GM21526 (cell line): ENCODE measurements at regions not wholly inside any gene's neighbourhood (a gene's known extent, or its start where the extent isn't known, plus 50 kb on each side); places are given as distances from the start of the nearest gene placed in this dataset.
"Not testable (repeated sequence)": the region's sequence is repeated elsewhere in the genome, so short reads cannot be mapped to it uniquely, and the experiment has no call there.

ENCODE experiments used
- ATAC-seq: cut with Tn5 transposase; IDR thresholded peaks from one replicate; pipeline ENCODE4 v1.9.1; 2021; ENCODE audit warnings: moderate library complexity; ENCODE audit not compliant: unreplicated experiment, low FRiP score

DNA sequence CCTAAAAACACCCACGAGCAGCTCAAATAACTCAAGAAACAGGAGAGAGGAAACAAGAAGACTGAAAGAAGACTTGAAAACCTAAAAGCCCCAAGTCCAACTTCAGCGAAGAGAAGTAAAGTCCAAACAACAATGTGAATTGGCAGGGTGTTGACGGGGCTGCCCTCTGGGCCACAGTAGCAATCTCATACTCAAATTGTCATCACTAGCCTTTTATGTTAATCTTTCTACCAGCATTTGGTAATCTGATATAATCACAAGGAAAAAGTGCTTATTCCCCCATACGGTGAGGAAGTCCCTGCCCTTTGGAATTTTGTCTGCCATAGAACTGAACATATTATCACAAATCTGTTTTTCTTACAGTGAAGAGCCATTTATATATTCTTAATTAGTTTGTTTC, 51.5 kb upstream of the IFNE start:
- no peak for ATAC-seq

DNA sequence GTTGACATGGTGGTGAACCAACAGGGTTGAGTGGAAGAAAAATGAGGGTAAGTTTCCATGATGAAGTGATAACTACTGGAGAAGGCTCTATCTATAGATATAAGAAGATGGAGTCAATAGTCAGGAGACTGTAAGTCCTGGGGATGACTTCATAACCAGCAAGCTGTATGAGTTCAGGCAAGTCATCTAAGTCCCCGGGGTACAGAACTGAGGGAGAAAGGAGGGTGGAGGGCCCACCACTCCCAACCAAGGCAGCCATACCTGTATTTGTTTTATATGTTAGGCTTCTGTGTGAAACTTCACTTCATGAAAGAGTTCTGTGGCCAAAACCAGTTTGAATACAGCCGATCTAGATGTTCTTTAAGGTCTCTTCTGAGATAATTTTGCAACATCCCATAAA, 53.3 kb upstream of the IFNE start:
- no peak for ATAC-seq

DNA sequence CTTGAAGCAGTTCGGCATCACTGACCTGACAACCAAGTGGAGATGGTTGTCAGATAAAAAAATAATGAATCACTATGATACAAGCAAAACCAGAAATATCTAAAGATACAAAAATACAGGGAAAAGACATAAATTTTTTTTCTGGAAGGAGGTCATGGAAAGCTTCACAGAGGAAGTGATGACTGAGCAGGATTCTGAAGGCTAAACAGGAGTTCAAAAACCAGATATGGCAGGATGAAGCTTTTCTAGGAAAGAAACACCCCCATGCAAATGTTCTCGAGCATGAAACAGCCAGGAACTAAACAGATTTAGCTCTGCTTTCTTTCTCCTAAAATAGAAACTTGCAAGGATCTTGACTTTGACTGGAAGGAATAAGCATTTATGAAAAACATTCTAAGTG, 60.7 kb upstream of the IFNE start:
- no peak for ATAC-seq

DNA sequence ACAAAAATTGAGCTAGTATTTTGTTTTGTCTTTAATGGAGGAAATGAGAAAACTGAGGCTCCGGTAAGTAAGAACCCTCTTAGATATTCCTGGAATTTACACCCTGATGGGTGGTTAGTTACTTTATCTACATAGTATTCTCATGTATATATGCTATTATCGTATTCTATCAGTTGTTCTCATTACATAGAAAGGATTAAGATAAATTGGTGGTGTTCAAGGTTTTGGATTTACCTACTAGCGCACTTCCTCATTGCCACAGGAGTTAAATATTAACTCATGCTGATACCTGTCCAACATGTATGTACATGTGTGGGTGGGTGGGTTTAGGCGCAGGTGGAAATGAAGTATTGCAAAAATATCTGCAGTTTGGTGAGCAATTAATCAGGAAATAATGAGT, 61.1 kb upstream of the IFNE start:
- ATAC-seq: no peak

DNA sequence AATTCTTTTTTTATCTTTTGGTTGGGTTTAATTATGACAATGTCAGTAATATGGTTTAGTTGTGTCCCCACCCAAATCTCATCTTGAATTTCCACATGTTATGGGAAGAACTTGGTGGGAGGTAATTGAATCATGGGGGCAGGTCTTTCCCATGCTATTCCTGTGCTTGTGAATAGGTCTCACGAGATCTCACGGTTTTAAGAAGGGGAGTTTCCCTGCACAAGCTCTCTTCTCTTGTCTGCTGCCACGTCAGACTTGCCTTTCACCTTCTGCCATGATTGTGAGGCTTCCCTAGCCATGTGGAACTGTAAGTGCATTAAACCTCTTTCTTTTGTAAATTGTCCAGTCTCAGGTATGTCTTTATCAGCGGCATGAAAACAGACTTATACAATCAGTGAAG, 61.7 kb upstream of the IFNE start:
- not testable (repeated sequence) for ATAC-seq

DNA sequence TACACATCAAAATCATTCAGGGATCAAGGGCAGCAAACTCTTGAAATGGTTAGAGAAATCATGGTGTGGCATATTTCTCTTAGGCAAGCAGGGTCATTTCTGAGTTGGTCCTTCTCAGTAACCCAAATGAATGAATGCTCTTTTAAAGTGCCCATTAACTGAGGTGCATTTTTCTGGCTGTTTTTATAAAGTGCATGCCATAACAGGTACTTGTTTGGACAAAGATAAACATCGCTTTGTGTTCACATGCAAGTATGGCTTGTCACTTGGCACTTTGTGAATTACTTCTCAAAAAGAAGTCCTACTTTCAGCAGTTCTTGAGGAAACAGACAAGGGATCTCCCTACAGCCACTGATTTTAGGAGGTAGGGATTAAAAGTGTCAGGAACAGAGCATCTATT, 64.8 kb upstream of the IFNE start:
- no peak for ATAC-seq

DNA sequence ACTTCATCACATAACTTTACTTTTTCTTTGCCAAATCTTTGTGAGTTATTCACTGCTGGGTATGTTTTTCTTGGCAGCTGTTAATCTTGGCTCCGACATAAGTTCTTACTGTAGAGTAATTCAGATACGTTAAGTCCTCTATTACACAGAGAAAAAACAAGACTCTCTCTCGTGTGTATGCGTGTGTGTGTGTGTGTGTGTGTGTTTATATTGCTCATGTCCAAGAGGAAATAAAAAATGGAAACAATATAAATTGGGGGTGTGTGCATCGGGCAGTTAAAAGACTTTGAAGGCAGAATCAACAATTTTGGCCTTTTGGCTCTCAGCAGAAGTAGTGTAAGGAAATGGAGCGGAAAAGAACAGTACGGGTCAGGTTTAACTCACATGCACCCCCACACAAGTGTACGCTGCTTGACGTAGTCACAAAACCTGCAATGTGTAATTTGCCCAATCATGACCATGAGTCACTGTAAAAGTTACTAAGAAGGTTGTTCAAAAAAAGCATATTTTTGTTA, 67.2 kb upstream of the IFNE start:
- no peak for ATAC-seq

DNA sequence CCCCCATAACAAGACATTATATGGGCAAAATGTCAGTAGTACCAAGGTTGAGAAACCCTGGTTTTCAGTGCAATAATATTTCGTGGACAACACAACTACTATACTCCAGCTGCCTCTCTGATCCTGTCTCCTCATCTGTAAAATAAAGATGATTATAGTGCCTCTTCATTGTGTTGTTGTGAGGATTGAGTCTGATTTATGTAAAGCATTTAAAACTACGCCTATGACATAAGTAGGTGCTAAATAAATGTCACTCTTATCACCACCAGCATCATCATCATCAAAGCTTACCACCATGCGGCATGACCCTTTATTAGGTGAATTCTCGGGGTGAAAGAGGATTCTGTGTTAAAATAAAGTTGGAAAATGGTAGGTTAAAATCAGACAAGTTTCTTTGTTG, 67.8 kb upstream of the IFNE start:
- no peak for ATAC-seq

DNA sequence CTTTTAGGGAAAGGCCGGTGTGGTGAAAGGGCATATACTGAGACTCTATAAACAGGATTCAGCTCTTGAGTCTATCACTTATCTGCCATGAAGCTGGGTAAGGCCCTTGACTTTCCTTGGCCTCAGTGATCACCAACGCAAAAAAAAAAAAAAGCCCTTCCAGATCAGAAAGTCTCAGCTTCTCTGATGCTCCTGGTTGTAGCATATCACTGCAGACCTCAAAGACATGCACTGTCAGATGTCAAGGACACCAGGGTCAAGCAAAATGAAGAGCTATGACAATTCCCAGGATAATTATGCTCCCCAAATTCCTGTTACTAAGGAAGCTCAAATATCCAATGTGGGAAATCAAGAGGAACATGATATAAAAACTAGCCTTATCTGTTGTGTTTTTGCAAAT, 68.3 kb upstream of the IFNE start:
- ATAC-seq: no peak

DNA sequence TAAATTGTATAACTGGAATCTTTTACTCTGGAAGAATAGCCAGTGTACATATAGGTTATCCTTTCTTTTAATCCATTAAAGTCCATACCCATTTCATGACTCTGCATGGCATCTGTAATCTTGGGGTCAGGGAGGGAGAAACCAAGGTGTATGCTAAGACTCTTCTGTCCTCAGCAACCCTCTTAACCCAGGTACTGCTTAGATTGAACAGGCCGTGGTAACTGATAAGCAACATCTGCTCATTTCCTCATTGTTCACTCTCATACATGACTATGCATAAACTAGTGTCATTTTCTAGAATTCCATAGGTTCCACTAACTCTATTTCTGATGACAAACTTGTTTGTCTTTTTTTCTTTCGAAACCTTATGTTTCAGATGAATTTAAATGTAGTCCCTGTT, 69.3 kb upstream of the IFNE start:
- no peak for ATAC-seq

DNA sequence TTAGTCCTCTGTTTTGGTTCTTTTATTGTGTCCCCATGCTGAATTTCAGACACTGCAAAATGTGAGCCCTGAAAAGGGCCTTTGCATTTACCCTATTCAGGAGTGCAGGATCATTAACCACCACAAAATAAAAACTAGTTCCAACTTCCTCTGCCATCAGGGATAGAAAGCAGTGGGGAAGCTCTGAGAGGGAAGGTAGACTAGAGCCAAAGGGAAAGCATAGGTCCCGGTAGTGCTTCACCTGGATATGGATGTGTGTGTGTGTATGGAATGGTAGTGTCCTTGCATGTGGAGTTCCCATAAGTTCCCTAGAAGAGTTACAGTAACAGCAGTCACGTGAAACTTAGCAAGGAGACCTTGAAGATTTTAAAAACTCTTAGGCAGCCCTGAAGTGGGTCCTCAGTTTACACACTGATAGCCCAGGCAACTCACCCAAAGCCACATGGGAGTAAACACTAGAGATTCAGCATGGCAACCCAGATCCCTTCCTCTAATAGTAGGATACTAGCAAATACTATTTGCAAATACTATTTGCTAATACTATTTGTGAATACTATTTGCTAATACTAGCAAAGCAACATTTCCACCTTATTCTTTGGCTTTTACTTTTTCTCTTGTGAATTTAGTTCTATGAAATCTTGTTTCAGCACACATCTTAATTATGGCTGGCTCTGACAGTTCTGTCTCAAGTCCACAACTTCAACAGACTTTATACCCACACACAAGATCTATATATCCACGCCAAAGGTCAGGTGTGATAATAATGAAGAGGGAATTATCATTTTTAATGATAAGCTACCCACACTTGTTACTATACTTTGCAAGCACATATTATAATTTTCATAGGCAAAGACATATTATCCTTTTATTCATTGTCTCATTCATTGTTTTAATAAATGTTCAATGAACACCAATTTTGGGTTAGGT, 70.4 kb upstream of the IFNE start:
- ATAC-seq: no peak

DNA sequence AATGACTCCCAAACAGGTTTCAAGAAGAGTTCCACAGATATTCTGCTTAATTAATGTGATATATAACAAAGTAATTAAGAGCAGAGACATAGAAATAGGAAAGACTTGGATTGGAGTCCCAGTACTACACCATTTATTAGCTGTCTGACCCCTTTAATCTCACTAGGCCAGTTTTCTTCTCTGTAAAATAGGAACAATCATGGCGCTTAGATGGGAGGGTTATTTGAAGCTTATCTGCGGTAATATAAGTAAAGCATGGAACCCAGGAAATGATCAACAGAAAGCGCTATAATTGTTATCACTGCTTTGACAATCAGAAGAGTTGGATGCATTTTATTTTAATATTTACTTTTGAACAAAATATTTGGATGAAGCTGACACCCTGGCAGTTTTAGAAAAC, 71.3 kb upstream of the IFNE start:
- ATAC-seq: no peak

DNA sequence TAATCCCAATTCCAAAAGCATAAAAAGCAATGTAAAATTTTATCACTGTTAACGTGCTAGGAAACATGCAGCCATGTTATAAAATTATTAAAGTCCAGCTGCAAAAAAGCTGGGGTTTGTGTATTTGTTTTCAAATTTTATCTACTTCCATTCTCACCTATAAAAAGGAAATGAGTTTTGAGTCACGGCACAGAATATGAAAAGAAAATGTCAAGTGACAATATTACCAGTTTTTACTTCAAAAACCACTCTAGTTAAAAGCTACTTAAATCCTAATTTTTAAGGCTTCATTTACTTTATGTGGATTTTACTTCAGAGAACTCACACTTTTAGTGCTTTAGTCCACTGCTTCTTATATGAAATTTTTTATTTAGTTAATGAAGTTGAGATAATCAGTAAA, 72.7 kb upstream of the IFNE start:
- ATAC-seq: no peak

DNA sequence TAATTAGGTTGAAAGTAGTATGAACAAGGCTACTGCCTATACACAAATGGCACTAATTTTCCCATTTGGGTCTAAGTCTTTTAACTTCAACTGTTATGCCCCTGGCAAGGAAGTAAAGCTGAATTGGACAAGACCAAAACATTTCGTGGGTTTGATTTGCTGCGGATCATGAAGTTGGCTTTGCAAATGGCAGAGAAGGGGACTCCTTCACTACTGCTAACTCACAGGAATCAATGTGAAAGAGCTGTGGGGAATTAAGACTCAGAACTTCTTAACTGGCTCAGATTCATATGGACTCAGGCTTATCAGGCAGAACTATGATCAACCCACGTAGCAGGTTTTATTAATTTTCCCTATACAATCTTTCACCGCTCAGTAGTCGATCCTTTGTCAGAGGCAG, 73.8 kb upstream of the IFNE start:
- no peak for ATAC-seq

DNA sequence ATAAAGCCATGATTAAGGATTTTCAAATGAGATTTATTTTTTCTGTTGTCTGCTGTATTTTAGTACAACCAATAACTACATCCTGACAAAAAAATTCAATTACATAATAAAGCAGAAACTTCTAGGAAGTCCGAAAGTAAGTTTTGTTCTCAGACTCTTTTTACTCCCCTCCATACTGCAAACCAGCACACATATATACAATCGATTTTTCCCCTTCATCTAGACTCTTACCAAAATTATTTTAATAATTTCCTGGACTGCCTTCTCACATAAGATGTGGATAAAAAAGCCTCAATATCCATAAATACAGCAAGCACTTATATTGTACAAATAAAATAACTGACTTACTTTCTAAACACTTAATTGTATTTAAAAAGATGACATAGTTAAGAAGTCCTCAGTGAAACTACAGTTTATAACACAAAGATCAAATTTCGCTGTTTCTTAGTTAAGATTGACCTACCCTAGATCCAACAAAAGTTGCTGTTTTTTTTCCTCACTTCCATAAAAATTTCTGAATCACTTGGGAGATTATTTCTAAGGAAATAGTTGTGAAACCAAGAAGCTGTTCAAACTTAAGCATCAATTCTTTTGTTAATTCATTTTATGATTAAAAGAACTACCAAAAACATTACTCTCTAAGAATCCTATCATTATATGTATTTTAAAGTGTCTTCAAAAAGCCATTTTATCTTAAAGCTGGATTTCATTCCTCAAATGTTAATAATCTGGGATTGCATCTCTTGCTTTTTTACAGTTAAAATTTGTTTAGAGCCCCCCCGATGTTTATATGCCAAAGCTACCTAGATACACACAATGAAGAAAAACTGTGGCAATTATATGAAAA, 74.7 kb upstream of the IFNE start:
- no peak for ATAC-seq

DNA sequence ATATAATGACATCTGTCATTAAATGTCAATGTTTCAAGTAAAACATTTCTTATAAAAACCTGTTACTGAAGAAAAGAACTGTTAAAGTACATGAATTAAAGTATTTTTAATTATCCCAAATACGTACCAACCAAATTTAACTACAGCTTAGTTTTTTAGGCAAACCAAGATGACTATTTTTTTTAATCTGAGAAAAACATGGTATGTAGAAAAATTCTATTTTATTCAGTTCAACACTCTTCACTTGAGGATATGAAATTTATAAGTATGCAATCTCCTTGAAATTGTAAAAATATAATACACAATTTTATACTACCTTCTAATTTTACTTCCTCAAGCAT, 75.3 kb upstream of the IFNE start:
- no peak for ATAC-seq

DNA sequence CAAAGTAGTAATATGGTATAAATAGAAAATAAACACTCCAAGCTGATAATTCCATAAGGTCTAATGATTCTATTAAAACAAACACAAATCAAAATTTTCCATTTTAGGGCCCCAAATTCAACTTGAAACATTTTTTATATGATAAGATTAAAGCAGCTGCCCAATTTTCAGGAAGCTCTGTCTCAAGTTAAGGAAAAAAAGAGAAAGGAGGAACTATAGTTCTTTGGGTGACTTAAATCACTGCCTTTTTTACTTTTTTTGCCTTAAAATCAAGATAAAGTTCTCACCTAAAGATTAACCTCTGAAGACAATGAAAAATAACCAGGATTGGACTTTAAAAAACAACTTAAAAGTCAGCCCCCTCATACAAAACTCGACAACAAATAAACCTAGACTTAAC, 76.0 kb upstream of the IFNE start:
- no peak for ATAC-seq

DNA sequence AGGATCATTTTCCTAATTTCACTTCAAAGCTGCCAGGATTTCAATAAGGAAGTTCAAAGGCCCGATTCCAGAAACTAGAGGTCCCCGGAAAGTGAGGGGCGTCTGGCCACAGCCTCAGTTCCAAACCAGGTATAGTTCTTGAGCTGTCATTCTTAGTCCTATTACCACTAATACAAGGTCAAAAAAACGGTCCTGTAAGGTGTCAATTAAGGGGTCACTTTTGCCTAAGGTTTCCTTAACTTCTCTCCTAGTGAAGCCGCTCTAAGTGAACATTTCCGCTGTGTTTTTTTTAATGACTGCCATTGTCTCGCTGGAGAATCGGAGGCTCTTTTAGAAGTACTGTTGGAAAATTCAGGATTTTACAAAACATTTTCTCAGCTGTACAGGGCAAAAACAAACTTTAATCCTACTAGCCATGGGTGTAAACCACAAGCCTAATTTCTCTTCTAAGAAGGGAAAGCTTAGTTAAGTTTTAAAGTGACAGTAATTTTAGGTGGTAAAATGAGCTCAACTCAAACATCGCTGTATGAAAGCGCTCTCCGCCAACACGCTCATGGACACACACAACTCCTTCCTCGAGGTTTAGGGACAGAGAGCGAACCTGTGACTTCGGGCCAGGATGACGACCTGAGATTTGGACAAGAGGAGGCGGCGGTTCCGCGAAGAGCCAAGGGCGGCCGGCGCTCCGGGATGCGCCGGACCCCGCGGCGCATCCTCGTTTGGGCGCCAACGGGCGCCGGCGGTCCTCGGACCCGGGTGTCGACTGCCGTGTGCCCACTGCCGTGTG, 76.7 kb upstream of the IFNE start:
- ATAC-seq: no peak

DNA sequence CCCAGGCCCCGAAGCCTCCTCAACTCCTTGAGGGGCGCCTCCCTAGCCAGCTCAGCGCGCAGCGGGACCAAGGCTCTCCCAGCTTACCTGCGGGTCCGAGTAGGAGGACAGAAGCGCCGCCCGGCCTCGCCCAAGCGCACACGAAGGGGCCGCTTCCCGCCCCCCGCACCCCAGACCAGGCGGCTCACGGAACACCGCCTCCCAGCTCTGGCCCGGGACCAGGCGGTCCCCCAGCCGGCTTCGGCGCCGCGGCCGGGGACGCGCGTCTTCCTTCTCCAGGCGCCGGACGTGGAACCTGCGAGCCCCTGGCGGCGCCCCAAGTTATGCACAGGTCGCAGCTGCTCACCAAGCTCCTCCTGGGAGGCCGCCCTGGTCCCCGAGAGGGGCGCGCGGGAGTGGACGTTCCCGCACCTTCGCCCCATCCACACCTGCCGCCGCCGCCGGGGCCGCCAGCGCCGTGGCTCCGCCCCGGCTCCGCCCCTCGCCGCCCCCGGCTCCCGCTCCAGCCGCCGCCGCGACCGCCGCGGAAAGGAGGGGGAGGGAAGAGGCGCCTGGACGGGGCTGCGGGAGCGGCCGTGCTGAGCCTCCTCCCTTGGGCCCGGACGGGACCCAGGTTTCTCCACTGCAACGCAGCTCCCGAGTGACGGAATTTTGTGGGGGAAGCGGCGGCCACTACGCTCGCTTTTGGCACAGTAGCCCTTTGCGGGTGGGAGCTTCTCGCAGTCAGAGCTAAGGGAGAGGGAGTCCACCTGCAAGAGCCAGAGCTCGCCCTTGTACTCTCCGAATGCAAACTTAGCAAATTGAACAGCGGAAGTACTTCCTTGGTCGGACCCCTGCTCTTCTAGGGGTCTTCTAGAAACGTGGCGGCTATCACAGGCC, 77.5 kb upstream of the IFNE start:
- ATAC-seq: no peak

DNA sequence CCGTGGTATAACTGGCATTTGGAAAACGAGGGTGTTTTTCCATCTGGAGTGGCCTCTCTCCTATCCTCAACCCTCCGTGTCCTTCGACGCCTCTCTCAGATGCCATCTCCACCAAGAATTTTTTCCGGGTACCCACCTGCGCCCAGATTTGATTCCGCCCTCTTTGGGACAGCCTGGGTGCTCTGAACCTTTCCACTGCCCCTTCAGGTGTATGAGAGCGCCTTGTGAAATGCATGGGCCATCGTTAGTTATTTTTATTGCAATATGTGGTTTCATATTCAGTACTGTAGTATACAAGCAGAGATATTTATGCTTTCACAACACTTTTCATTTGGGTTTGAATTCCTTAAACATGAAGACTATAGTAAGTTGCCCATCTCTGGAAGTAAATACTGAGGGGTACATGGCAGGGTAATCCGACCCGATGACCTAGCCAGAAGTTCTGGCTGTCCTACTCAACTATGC, 78.2 kb upstream of the IFNE start:
- no peak for ATAC-seq
